Right lobe of liver (tissue), 6 donors: ENCODE measurements at regions not wholly inside any gene's neighbourhood (a gene's known extent, or its start where the extent isn't known, plus 50 kb on each side); places are given as distances from the start of the nearest gene placed in this dataset.
"Not testable (repeated sequence)": the region's sequence is repeated elsewhere in the genome, so short reads cannot be mapped to it uniquely, and the experiment has no call there.

ENCODE experiments used
- ATAC-seq, 4 donors: fragments of 200-7000 bp; cut with Tn5 transposase; one replicate each; pipeline ENCODE4 v1.9.1; 2020; ENCODE audit warnings: mild to moderate bottlenecking in 4 of 4, moderate library complexity in 4 of 4
- DNase-seq, 3 donors: peaks; one replicate each; pipeline ENCODE4 v3.0.0-alpha.2; 2020
- H3K27ac ChIP-seq, 3 donors: fragments of 200-600 bp; one replicate each; pipeline ENCODE4 v1.8.0; 2022
- H3K27me3 ChIP-seq, 2 donors: fragments of 200-600 bp; one replicate each; pipeline ENCODE4 v1.8.0; 2022
- H3K36me3 ChIP-seq, 4 donors: fragments of 200-600 bp; sonication (generic) in 1 of 4; one replicate each; pipeline versions ENCODE4 v1.5.1 to v1.8.0; 2017 to 2022; ENCODE audit warnings: control low read depth in 1 of 4
- H3K4me1 ChIP-seq, 4 donors: fragments of 200-600 bp; sonication (generic) in 1 of 4; one replicate each; pipeline versions ENCODE4 v1.5.1 to v1.8.0; 2017 to 2022; ENCODE audit warnings: control low read depth in 1 of 4
- H3K4me3 ChIP-seq, 3 donors: fragments of 200-600 bp; one replicate each; pipeline ENCODE4 v1.8.0; 2022
- H3K9me3 ChIP-seq, 4 donors: fragments of 200-600 bp; sonication (generic) in 1 of 4; one replicate each; pipeline versions ENCODE4 v1.5.1 to v1.8.0; 2017 to 2022; ENCODE audit warnings: control low read depth in 1 of 4
- CTCF ChIP-seq, 4 donors: fragments of 200-600 bp in 3 of 4; fragments of 450-650 bp in 1 of 4; IDR thresholded peaks; one replicate each; pipeline versions ENCODE4 v1.5.1 to v1.8.0; 2016 to 2022; ENCODE audit warnings: antibody characterized with exemption in 4 of 4, mild to moderate bottlenecking in 2 of 4
- POLR2A ChIP-seq: fragments of 450-650 bp; IDR thresholded peaks from one replicate; pipeline ENCODE4 v1.6.1; 2017; ENCODE audit warnings: antibody characterized with exemption, mild to moderate bottlenecking
- WGBS: methylation state at CpG from one replicate; pipeline ENCODE4 v1.1.6; 2018; ENCODE audit warnings: low coverage, low lambda C conversion rate; ENCODE audit not compliant: insufficient coverage; ENCODE audit errors: missing lambda C conversion rate; 5-methylcytosine and 5-hydroxymethylcytosine counted together
- intact Hi-C, 2 donors: fragments of 100-400 bp; cut with DNase I; formaldehyde crosslinking; loops; one replicate each; pipeline versions ENCODE4 v1.11.2 to v1.14.1; 2022
- donor health status: DM: no; HTN: yes; CAD: no.
- donor health status: DM: no; HTN: no; CAD: no.
- donor health status: DM: no; HTN: no; CAD: no.
- donor health status: DM: no; HTN: yes; CAD: no.
- donor health status: DM: no; HTN: yes; CAD: no.

GRCh38 chr13:84737661-84738060 is 855.4 kb upstream of the SLITRK1 start:
- H3K27ac ChIP-seq: no peak overlapping the region
- DNase-seq (no peak), ATAC-seq (no peak)
- no peak for TF ChIP-seq CTCF (IDR thresholded peaks at IDR 0.05)
- no peak for TF ChIP-seq POLR2A
- no peaks in the 10 kb centered on the region for H3K9me3 ChIP-seq
- H3K36me3 ChIP-seq: no peaks in the 10 kb centered on the region
- H3K4me3 ChIP-seq: no peak overlapping the region
- 14% methylated on average over 1 of the region's 1 CpG for WGBS
- intact Hi-C loops: no loop called here
- H3K27me3 ChIP-seq: no peaks in the 10 kb centered on the region
- no peaks in the 10 kb centered on the region for H3K4me1 ChIP-seq

GRCh38 chr13:84730376-84730775 is 848.1 kb upstream of the SLITRK1 start:
- intact Hi-C loops: no loop called here
- ATAC-seq (no peak), DNase-seq (no peak)
- Histone ChIP-seq H3K36me3 (no peaks in the 10 kb centered on the region), H3K4me3 (no peak overlapping the region), H3K27ac (no peak overlapping the region), H3K9me3 (no peaks in the 10 kb centered on the region), H3K4me1 (no peaks in the 10 kb centered on the region), H3K27me3 (no peaks in the 10 kb centered on the region)
- WGBS: 29% methylated on average over 2 of the region's 2 CpGs
- TF ChIP-seq CTCF (IDR thresholded peaks at IDR 0.05) (no peak), POLR2A (no peak)

GRCh38 chr13:84705982-84706710 is 823.9 kb upstream of the SLITRK1 start:
- H3K27ac ChIP-seq: no peak overlapping the region
- TF ChIP-seq CTCF (IDR thresholded peaks at IDR 0.05) (no peak), POLR2A (no peak)
- no peaks in the 10 kb centered on the region for H3K27me3 ChIP-seq
- WGBS: 82% methylated on average over 2 of the region's 2 CpGs
- no peak overlapping the region for H3K4me3 ChIP-seq
- no peaks in the 10 kb centered on the region for H3K4me1 ChIP-seq
- DNase-seq: no peak
- intact Hi-C loops: no loop called here
- no peak for ATAC-seq
- H3K9me3 ChIP-seq: no peaks in the 10 kb centered on the region
- H3K36me3 ChIP-seq: no peaks in the 10 kb centered on the region

GRCh38 chr13:84702174-84702573 is 819.9 kb upstream of the SLITRK1 start:
- Histone ChIP-seq H3K4me1 (no peaks in the 10 kb centered on the region), H3K27ac (no peak overlapping the region), H3K4me3 (no peak overlapping the region), H3K27me3 (no peaks in the 10 kb centered on the region), H3K9me3 (no peaks in the 10 kb centered on the region), H3K36me3 (no peaks in the 10 kb centered on the region)
- DNase-seq: no peak
- no peak for TF ChIP-seq POLR2A
- no peak for TF ChIP-seq CTCF (IDR thresholded peaks at IDR 0.05)
- ATAC-seq: no peak
- intact Hi-C loops: no loop called here
- 71% methylated on average over 8 of the region's 11 CpGs for WGBS

GRCh38 chr13:84697591-84697990 is 815.3 kb upstream of the SLITRK1 start:
- H3K27ac ChIP-seq, H3K4me3 ChIP-seq, ATAC-seq, intact Hi-C loops, H3K9me3 ChIP-seq, DNase-seq, H3K27me3 ChIP-seq, H3K4me1 ChIP-seq, H3K36me3 ChIP-seq: not testable (repeated sequence)
- 22% methylated on average over 1 of the region's 1 CpG for WGBS
